Pancreas (tissue), 10 donors: ENCODE measurements at regions not wholly inside any gene's neighbourhood (a gene's known extent, or its start where the extent isn't known, plus 50 kb on each side); places are given as distances from the start of the nearest gene placed in this dataset.

Source experiments
- ATAC-seq, 4 donors: fragments of 200-7000 bp; cut with Tn5 transposase; one replicate each; pipeline versions ENCODE4 v1.8.0 to v1.9.1; 2020; ENCODE audit warnings: mild to moderate bottlenecking in 4 of 4, moderate library complexity in 4 of 4
- DNase-seq, 6 donors: peaks; one replicate each; pipeline ENCODE4 v3.0.0-alpha.2; 2020
- FAIRE-seq: peaks from 2 replicates; lab custom pipeline; 2012; peaks lifted over from hg19 to GRCh38; lab: Jason Lieb, UNC
- H3K27ac ChIP-seq, 4 donors: fragments of 200-600 bp; sonication (generic); 1 replicate in 3 of 4; 2 replicates in 1 of 4; pipeline versions ENCODE4 v1.5.0 to v1.8.0; 2020
- H3K27me3 ChIP-seq, 4 donors: fragments of 200-600 bp; one replicate each; pipeline ENCODE4 v1.8.0; 2021
- H3K36me3 ChIP-seq, 3 donors: fragments of 200-600 bp; sonication (generic) in 1 of 3; one replicate each; pipeline versions ENCODE4 v1.5.0 to v1.8.0; 2020 to 2021
- H3K4me1 ChIP-seq, 3 donors: fragments of 200-600 bp; one replicate each; pipeline ENCODE4 v1.8.0; 2021
- H3K4me3 ChIP-seq, 4 donors: fragments of 200-600 bp; sonication (generic) in 2 of 4; one replicate each; pipeline versions ENCODE4 v1.5.0 to v1.8.0; 2020 to 2021
- H3K9me3 ChIP-seq, 4 donors: fragments of 200-600 bp; one replicate each; pipeline ENCODE4 v1.8.0; 2021
- CTCF ChIP-seq, 4 donors: fragments of 200-600 bp; sonication (generic) in 3 of 4; IDR thresholded peaks; one replicate each; pipeline versions ENCODE4 v1.5.0 to v1.8.0; 2021; ENCODE audit warnings: antibody characterized with exemption in 4 of 4
- WGBS, 2 donors: extraction: QIAGEN DNeasy Blood & Tissue Kit; methylation state at CpG; one replicate each; pipeline ENCODE4 v1.1.7; 2013; 5-methylcytosine and 5-hydroxymethylcytosine counted together
- intact Hi-C, 3 donors: fragments of 100-400 bp; cut with DNase I; formaldehyde crosslinking; loops; one replicate each; pipeline versions ENCODE4 v1.11.1 to v1.14.2; 2022
- donor health status: healthy with polysubstance abuse.
- donor health status: DM: no; HTN: no; CAD: no; lungs with moderate emphysema.
- donor health status: DM: no; HTN: no; CAD: no.
- donor health status: control.
- donor health status: control.
- donor health status: Bipolar disorder and iron deficiency.
- donor health status: DM: yes; HTN: yes; CAD: no.
- donor health status: DM: no; HTN: no; CAD: no.
- donor health status: DM: no; HTN: no; CAD: no.
- donor health status: DM: yes; HTN: yes; CAD: no.

GRCh38 chr4:96739101-96739500 lies 899.2 kb downstream of the PDHA2 start:
- Histone ChIP-seq H3K27me3 (no peaks in the 10 kb centered on the region), H3K36me3 (no peaks in the 10 kb centered on the region), H3K27ac (no peak overlapping the region), H3K4me3 (no peak overlapping the region), H3K9me3 (no peaks in the 10 kb centered on the region), H3K4me1 (no peaks in the 10 kb centered on the region)
- DNase-seq (no peak), FAIRE-seq (no peak), ATAC-seq (no peak)
- TF ChIP-seq CTCF (IDR thresholded peaks at IDR 0.05): no peak
- intact Hi-C loops: no loop called here

GRCh38 chr4:96742332-96743014 lies 902.6 kb downstream of the PDHA2 start:
- ATAC-seq (no peak), FAIRE-seq (no peak), DNase-seq (peak in 1 of 6 donors; percentile 45)
- TF ChIP-seq CTCF (IDR thresholded peaks at IDR 0.05): no peak
- no peaks in the 10 kb centered on the region for H3K4me1 ChIP-seq
- H3K36me3 ChIP-seq: no peaks in the 10 kb centered on the region
- H3K9me3 ChIP-seq: no peaks in the 10 kb centered on the region
- no peak overlapping the region for H3K4me3 ChIP-seq
- intact Hi-C loops: no loop called here
- H3K27ac ChIP-seq: no peak overlapping the region
- H3K27me3 ChIP-seq: no peaks in the 10 kb centered on the region
- WGBS, 2 donors: 87 to 93% methylated on average over 23 to 24 of the region's 24 CpGs

GRCh38 chr4:96744676-96745075 lies 904.8 kb downstream of the PDHA2 start:
- Histone ChIP-seq H3K27ac (no peak overlapping the region), H3K4me1 (no peaks in the 10 kb centered on the region), H3K9me3 (no peaks in the 10 kb centered on the region), H3K36me3 (no peaks in the 10 kb centered on the region), H3K27me3 (no peaks in the 10 kb centered on the region), H3K4me3 (no peak overlapping the region)
- intact Hi-C loops: no loop called here
- DNase-seq: no peak
- TF ChIP-seq CTCF (IDR thresholded peaks at IDR 0.05): no peak
- FAIRE-seq: no peak
- ATAC-seq: no peak

GRCh38 chr4:96753216-96753615 lies 913.3 kb downstream of the PDHA2 start:
- no peaks in the 10 kb centered on the region for H3K36me3 ChIP-seq
- H3K27ac ChIP-seq: no peak overlapping the region
- no peak overlapping the region for H3K4me3 ChIP-seq
- intact Hi-C loops: no loop called here
- no peak for TF ChIP-seq CTCF (IDR thresholded peaks at IDR 0.05)
- DNase-seq (no peak), FAIRE-seq (no peak), ATAC-seq (no peak)
- H3K4me1 ChIP-seq: no peaks in the 10 kb centered on the region
- no peaks in the 10 kb centered on the region for H3K27me3 ChIP-seq
- 34 to 48% methylated on average over 1 of the region's 1 CpG for WGBS, 2 donors
- no peaks in the 10 kb centered on the region for H3K9me3 ChIP-seq

GRCh38 chr4:96755569-96756484 lies 915.9 kb downstream of the PDHA2 start:
- no peak for FAIRE-seq
- intact Hi-C loops: no loop called here
- no peak for DNase-seq
- no peaks in the 10 kb centered on the region for H3K36me3 ChIP-seq
- TF ChIP-seq CTCF (IDR thresholded peaks at IDR 0.05): no peak
- no peaks in the 10 kb centered on the region for H3K27me3 ChIP-seq
- H3K4me1 ChIP-seq: no peaks in the 10 kb centered on the region
- no peak overlapping the region for H3K4me3 ChIP-seq
- 26 to 41% methylated on average over 3 of the region's 3 CpGs for WGBS, 2 donors
- H3K27ac ChIP-seq: no peak overlapping the region
- no peaks in the 10 kb centered on the region for H3K9me3 ChIP-seq
- ATAC-seq: no peak
